OCI-LY1 (cell line): ENCODE measurements at regions not wholly inside any gene's neighbourhood (a gene's known extent, or its start where the extent isn't known, plus 50 kb on each side); places are given as distances from the start of the nearest gene placed in this dataset.
"Not testable (repeated sequence)": the region's sequence is repeated elsewhere in the genome, so short reads cannot be mapped to it uniquely, and the experiment has no call there.

Source experiments
- H2AFZ ChIP-seq: fragments of 200-600 bp; sonication (generic), shearing (Covaris generic); 2 replicates; pipeline ENCODE4 v1.6.0; 2014; ENCODE audit warnings: antibody characterized with exemption, mild to moderate bottlenecking, low read length
- H3F3A ChIP-seq: fragments of 200-600 bp; sonication (generic), shearing (Covaris generic); 2 replicates; pipeline ENCODE4 v1.6.0; 2014; ENCODE audit warnings: mild to moderate bottlenecking, antibody characterized with exemption, low read length, moderate library complexity; ENCODE audit not compliant: insufficient read depth
- H3K27ac ChIP-seq: fragments of 200-600 bp; sonication (generic); 2 replicates; pipeline ENCODE4 v1.5.1; 2014; ENCODE audit warnings: low read length, mixed run types, mild to moderate bottlenecking, low read depth; ENCODE audit not compliant: poor library complexity, severe bottlenecking
- H3K27me3 ChIP-seq: fragments of 200-600 bp; sonication (generic); 2 replicates; pipeline ENCODE4 v1.6.0; 2014; ENCODE audit warnings: antibody characterized with exemption, mild to moderate bottlenecking, low read length, moderate library complexity; ENCODE audit not compliant: insufficient read depth
- H3K36me3 ChIP-seq: fragments of 200-600 bp; sonication (generic); 2 replicates; pipeline ENCODE4 v1.6.1; 2014; ENCODE audit warnings: mild to moderate bottlenecking, antibody characterized with exemption, low read length, moderate library complexity, mixed read lengths; ENCODE audit not compliant: insufficient read depth
- H3K4me1 ChIP-seq: fragments of 200-600 bp; sonication (generic); 2 replicates; pipeline ENCODE4 v1.5.1; 2014; ENCODE audit warnings: mild to moderate bottlenecking, low read length, moderate library complexity; ENCODE audit not compliant: insufficient read depth, severe bottlenecking
- H3K4me2 ChIP-seq: fragments of 200-600 bp; sonication (generic), shearing (Covaris generic); 2 replicates; pipeline ENCODE4 v1.6.1; 2014; ENCODE audit warnings: low read length
- H3K4me3 ChIP-seq: fragments of 200-600 bp; sonication (generic); 2 replicates; pipeline ENCODE4 v1.5.1; 2014; ENCODE audit warnings: low read length, low read depth, mild to moderate bottlenecking, mixed read lengths; ENCODE audit not compliant: poor library complexity, severe bottlenecking
- H3K79me2 ChIP-seq: fragments of 200-600 bp; shearing (Covaris generic); 2 replicates; pipeline ENCODE4 v1.6.1; 2016; ENCODE audit warnings: mixed run types, low read length, mixed read lengths; ENCODE audit not compliant: insufficient read depth
- H3K9ac ChIP-seq: fragments of 200-600 bp; sonication (generic), shearing (Covaris generic); 2 replicates; pipeline ENCODE4 v1.6.1; 2014; ENCODE audit warnings: mild to moderate bottlenecking, low read length, mixed read lengths
- H3K9me2 ChIP-seq: fragments of 200-600 bp; sonication (generic), shearing (Covaris generic); 2 replicates; pipeline ENCODE4 v1.6.1; 2014; ENCODE audit warnings: low read depth, mild to moderate bottlenecking, low read length, mixed read lengths
- H3K9me3 ChIP-seq: fragments of 200-600 bp; shearing (Covaris generic); 2 replicates; pipeline ENCODE4 v1.6.1; 2014; ENCODE audit warnings: low read length, mixed read lengths
- H4K20me1 ChIP-seq: fragments of 200-600 bp; sonication (generic), shearing (Covaris generic); 2 replicates; pipeline ENCODE4 v1.6.0; 2016; ENCODE audit warnings: mild to moderate bottlenecking, low read length; ENCODE audit not compliant: insufficient read depth
- CTCF ChIP-seq: fragments of 200-600 bp; sonication (generic), shearing (Covaris generic); IDR thresholded peaks from 2 replicates; pipeline ENCODE4 v1.5.1; 2017; ENCODE audit warnings: mild to moderate bottlenecking, antibody characterized with exemption, low read length, moderate library complexity, mixed read lengths
- EZH2 ChIP-seq: fragments of 200-600 bp; sonication (generic), shearing (Covaris generic); IDR thresholded peaks from 2 replicates; pipeline ENCODE4 v1.8.0; 2017; ENCODE audit warnings: borderline replicate concordance, mixed run types, mild to moderate bottlenecking, antibody characterized with exemption, low read length, moderate library complexity, mixed read lengths

GRCh38 chrX:1885116-1885515, 270.3 kb downstream of the ASMT start:
- H2AFZ ChIP-seq, result no peak overlapping the region
- TF ChIP-seq CTCF (no peak), EZH2 (no peak)
- no peak overlapping the region for H3K4me3 ChIP-seq

DNA sequence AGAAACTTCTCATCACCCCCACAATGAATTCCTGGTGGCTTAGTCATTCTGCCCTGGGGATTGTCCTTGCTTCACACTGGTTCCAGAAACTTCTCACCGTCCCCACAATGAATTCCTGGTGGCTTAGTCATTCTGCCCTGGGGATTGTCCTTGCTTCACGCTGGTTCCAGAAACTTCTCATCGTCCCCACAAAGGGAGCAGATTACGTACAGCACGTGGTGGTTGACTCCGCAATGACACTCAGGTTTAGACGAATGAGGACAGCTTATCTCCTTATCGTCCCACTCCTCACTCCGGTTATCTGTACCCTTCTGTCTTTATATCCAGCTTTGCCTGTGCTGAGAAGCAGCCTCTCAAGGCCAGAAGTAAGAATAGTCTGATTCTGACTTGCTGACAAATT, 273.4 kb downstream of the ASMT start:
- H3K27me3 ChIP-seq, H3K9ac ChIP-seq, H3K9me3 ChIP-seq, H3F3A ChIP-seq, H3K36me3 ChIP-seq, H3K4me1 ChIP-seq, H3K9me2 ChIP-seq, H3K27ac ChIP-seq, H3K4me3 ChIP-seq, H2AFZ ChIP-seq, H3K4me2 ChIP-seq, H3K79me2 ChIP-seq, H4K20me1 ChIP-seq: not testable (repeated sequence)

More at GRCh38 chrX:1885116-1885515, 270.3 kb downstream of the ASMT start:
- Histone ChIP-seq H3K4me2 (no peak overlapping the region), H3K4me1 (no peaks in the 10 kb centered on the region), H4K20me1 (no peaks in the 10 kb centered on the region), H3K9ac (no peak overlapping the region), H3K27ac (no peak overlapping the region), H3K9me3 (no peaks in the 10 kb centered on the region), H3K79me2 (no peaks in the 10 kb centered on the region), H3K9me2 (no peaks in the 10 kb centered on the region), H3K27me3 (no peaks in the 10 kb centered on the region), H3K36me3 (no peaks in the 10 kb centered on the region), H3F3A (no peaks in the 10 kb centered on the region)

GRCh38 chrX:1894026-1894294, 279.1 kb downstream of the ASMT start:
- Histone ChIP-seq H3K36me3 (no peaks in the 10 kb centered on the region), H3F3A (no peaks in the 10 kb centered on the region), H3K9me2 (no peaks in the 10 kb centered on the region), H3K9ac (no peak overlapping the region), H3K4me2 (no peak overlapping the region), H2AFZ (no peak overlapping the region), H3K27ac (no peak overlapping the region), H3K4me3 (no peak overlapping the region), H3K9me3 (no peaks in the 10 kb centered on the region), H3K79me2 (no peaks in the 10 kb centered on the region), H3K4me1 (no peaks in the 10 kb centered on the region), H3K27me3 (no peaks in the 10 kb centered on the region), H4K20me1 (no peaks in the 10 kb centered on the region)
- TF ChIP-seq CTCF (no peak), EZH2 (no peak)

GRCh38 chrX:1894740-1895139, 279.9 kb downstream of the ASMT start:
- Histone ChIP-seq H3K27me3 (no peaks in the 10 kb centered on the region), H3K79me2 (no peaks in the 10 kb centered on the region), H3K4me1 (no peaks in the 10 kb centered on the region), H3K36me3 (no peaks in the 10 kb centered on the region), H3K9me3 (no peaks in the 10 kb centered on the region), H3K27ac (no peak overlapping the region), H2AFZ (no peak overlapping the region), H3K9ac (no peak overlapping the region), H4K20me1 (no peaks in the 10 kb centered on the region), H3K4me3 (no peak overlapping the region), H3F3A (no peaks in the 10 kb centered on the region), H3K9me2 (no peaks in the 10 kb centered on the region), H3K4me2 (no peak overlapping the region)
- no peak for TF ChIP-seq EZH2
- no peak for TF ChIP-seq CTCF
